NCI-H1105 treated with DMSO at 0.1 percent for 48 hours (cell line): ENCODE measurements at regions not wholly inside any gene's neighbourhood (a gene's known extent, or its start where the extent isn't known, plus 50 kb on each side); places are given as distances from the start of the nearest gene placed in this dataset.
"Not testable (repeated sequence)": the region's sequence is repeated elsewhere in the genome, so short reads cannot be mapped to it uniquely, and the experiment has no call there.

Experiments used
- DNase-seq: peaks from one replicate; lab custom pipeline; 2025; lab: John Stamatoyannopoulos, UW

- no peak for DNase-seq
Measured at GRCh38 chr14:106058342-106058741, 532.0 kb downstream of the TMEM121 start.

- DNase-seq, result no peak
Measured at GRCh38 chr14:106060276-106060975, 534.0 kb downstream of the TMEM121 start.

GRCh38 chr14:106061877-106062500, 535.6 kb downstream of the TMEM121 start:
- DNase-seq, result peak; percentile 59

- no peak for DNase-seq
Measured at GRCh38 chr14:106062502-106063272, 536.3 kb downstream of the TMEM121 start.

- no peak for DNase-seq
Measured at GRCh38 chr14:106067935-106068334, 541.6 kb downstream of the TMEM121 start.

GRCh38 chr14:106069804-106070625, 543.6 kb downstream of the TMEM121 start:
- DNase-seq, result no peak

- no peak for DNase-seq
Measured at GRCh38 chr14:106080922-106081321, 554.5 kb downstream of the TMEM121 start.

- DNase-seq, result not testable (repeated sequence)
Measured at GRCh38 chr14:106081721-106082120, 555.3 kb downstream of the TMEM121 start.

GRCh38 chr14:106083082-106083481, 556.7 kb downstream of the TMEM121 start:
- DNase-seq, result no peak

- no peak for DNase-seq
Measured at GRCh38 chr14:106087837-106088236, 561.5 kb downstream of the TMEM121 start.

- DNase-seq, result not testable (repeated sequence)
Measured at GRCh38 chr14:106088860-106089259, 562.5 kb downstream of the TMEM121 start.

GRCh38 chr14:106094654-106095189, 568.3 kb downstream of the TMEM121 start:
- no peak for DNase-seq

GRCh38 chr14:106107703-106108102, 581.3 kb downstream of the TMEM121 start:
- DNase-seq, result no peak

- no peak for DNase-seq
Measured at GRCh38 chr14:106109337-106109736, 583.0 kb downstream of the TMEM121 start.

- no peak for DNase-seq
Measured at GRCh38 chr14:106115401-106115800, 589.0 kb downstream of the TMEM121 start.

GRCh38 chr14:106116339-106116930, 590.1 kb downstream of the TMEM121 start:
- not testable (repeated sequence) for DNase-seq

- DNase-seq, result no peak
Measured at GRCh38 chr14:106120101-106120500, 593.7 kb downstream of the TMEM121 start.

GRCh38 chr14:106129274-106129673, 602.9 kb downstream of the TMEM121 start:
- no peak for DNase-seq

- not testable (repeated sequence) for DNase-seq
Measured at GRCh38 chr14:106129904-106130661, 603.7 kb downstream of the TMEM121 start.

GRCh38 chr14:106133126-106133525, 606.7 kb downstream of the TMEM121 start:
- DNase-seq, result not testable (repeated sequence)

- no peak for DNase-seq
Measured at GRCh38 chr14:106134886-106135285, 608.5 kb downstream of the TMEM121 start.
